AG04449 (cell line): ENCODE measurements at regions not wholly inside any gene's neighbourhood (a gene's known extent, or its start where the extent isn't known, plus 50 kb on each side); places are given as distances from the start of the nearest gene placed in this dataset.

Experiments
- CTCF ChIA-PET: fragments of 350-600 bp; formaldehyde crosslinking; extraction: SDS; loops from one replicate; lab custom pipeline; 2021; ENCODE audit warnings: antibody characterized with exemption; lab: Yijun Ruan, JAX
- POLR2A ChIA-PET: fragments of 400-600, 350-600 bp; formaldehyde crosslinking; extraction: SDS; loops from one replicate; lab custom pipeline; 2020; ENCODE audit warnings: antibody characterized with exemption, inconsistent platforms; lab: Yijun Ruan, JAX
- DNase-seq: peaks from one replicate; pipeline ENCODE4 v3.0.0-alpha.2; 2010; ENCODE audit warnings: low read depth, low spot score
- H3K4me3 ChIP-seq: 2 replicates; pipeline ENCODE4 v1.5.1; 2011; ENCODE audit warnings: low read depth, mild to moderate bottlenecking, control low read depth, low read length
- CTCF ChIP-seq: IDR thresholded peaks from one replicate; pipeline ENCODE4 v1.5.1; 2011; ENCODE audit warnings: mild to moderate bottlenecking, moderate library complexity, low read length, control low read depth, inconsistent platforms; ENCODE audit not compliant: insufficient read depth; ENCODE audit errors: missing control alignments

DNA sequence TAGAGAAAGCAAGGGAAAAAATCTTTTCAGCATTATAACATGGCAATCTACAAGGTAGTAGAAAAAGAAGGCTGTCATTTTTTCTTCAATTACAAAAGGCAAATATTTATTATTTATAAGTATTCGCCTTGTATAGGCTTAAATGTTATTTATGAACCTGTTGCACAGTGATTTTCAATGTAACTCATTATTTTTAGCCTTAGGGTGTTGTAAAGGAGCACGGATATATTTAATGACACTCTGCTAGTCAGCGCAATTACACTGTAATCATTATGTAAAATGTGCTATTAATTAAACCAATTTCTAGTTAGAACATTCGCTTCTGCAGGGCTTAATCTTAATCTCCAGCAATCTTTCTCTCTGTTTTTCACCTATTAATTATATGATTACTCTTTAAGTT, 145.0 kb downstream of the ATG4C start:
- TF ChIP-seq CTCF, result no peak
- H3K4me3 ChIP-seq, result no peak overlapping the region
- CTCF ChIA-PET, result no interaction called here
- no peak for DNase-seq
- POLR2A ChIA-PET, result no interaction called here

- no peak for TF ChIP-seq CTCF
- ChIA-PET POLR2A (no interaction called here), CTCF (no interaction called here)
- H3K4me3 ChIP-seq, result no peak overlapping the region
- no peak for DNase-seq
Observed at GRCh38 chr1:62937634-62938296, 153.8 kb downstream of the ATG4C start.

DNA sequence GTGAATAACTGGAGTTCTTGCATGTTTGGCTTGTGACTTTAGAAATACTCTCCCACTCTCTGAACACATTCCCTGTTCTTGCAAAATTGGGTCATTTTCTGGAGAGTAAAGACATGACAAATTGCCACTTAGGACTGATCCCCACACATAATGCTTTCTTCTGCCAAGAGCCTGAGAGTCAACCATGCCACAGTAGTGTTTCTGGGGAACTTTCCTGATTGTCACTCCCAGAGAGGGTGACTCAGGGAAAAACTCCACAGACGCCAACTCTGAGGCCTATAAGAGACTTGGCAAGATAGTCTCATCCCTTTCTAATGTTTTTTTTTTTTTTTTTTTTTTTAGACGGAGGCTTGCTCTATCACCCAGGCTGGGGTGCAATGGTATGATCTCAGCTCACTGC, 157.8 kb downstream of the ATG4C start:
- ChIA-PET POLR2A (no interaction called here), CTCF (no interaction called here)
- no peak for DNase-seq
- TF ChIP-seq CTCF, result no peak
- H3K4me3 ChIP-seq, result no peak overlapping the region

- no peak overlapping the region for H3K4me3 ChIP-seq
- no peak for TF ChIP-seq CTCF
- DNase-seq, result no peak
- CTCF ChIA-PET, result no interaction called here
- POLR2A ChIA-PET, result no interaction called here
Observed at GRCh38 chr1:62946511-62946910, 162.6 kb downstream of the ATG4C start.

DNA sequence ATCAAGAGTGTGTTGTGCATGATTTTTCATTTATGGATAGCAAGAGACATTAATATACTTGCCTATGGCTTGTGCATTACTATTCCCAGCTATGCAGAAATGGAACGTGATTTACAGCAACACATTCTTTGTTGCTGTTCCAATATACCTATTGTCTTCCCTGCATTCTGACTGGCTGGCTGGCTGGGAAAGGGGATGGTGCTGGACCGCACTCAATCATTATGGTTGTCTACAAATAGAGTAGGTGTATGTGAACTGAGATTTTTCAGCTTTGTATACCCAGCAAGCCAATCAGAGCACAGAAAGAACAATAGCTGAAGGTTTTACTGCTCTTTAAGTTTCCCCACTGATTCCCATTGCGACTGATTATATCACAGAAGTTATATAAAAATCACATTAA, 167.5 kb downstream of the ATG4C start:
- TF ChIP-seq CTCF, result no peak
- POLR2A ChIA-PET, result no interaction called here
- CTCF ChIA-PET, result interaction anchor here (0.8 kb wide), 1 partner anchor 198 kb away, joined by 4 read pairs; no protein-coding TSS in a partner anchor
- DNase-seq, result no peak
- no peak overlapping the region for H3K4me3 ChIP-seq

GRCh38 chr1:62952596-62952995, 168.7 kb downstream of the ATG4C start:
- POLR2A ChIA-PET, result no interaction called here
- CTCF ChIA-PET, result no interaction called here
- no peak for TF ChIP-seq CTCF
- H3K4me3 ChIP-seq, result no peak overlapping the region
- no peak for DNase-seq
